ELF-1 (cell line): ENCODE measurements at regions not wholly inside any gene's neighbourhood (a gene's known extent, or its start where the extent isn't known, plus 50 kb on each side); places are given as distances from the start of the nearest gene placed in this dataset.

Experiments used
- DNase-seq: peaks from one replicate; pipeline ENCODE4 v3.0.0-alpha.2; 2016; ENCODE audit warnings: low read depth, low spot score

- DNase-seq = no peak
Observed at GRCh38 chr11:19336331-19336730, 95.6 kb upstream of the E2F8 start.

GRCh38 chr11:19332476-19332875, 91.7 kb upstream of the E2F8 start:
- no peak for DNase-seq

- no peak for DNase-seq
Observed at GRCh38 chr11:19330416-19330815, 89.7 kb upstream of the E2F8 start.

- DNase-seq = no peak
Observed at GRCh38 chr11:19329970-19330369, 89.2 kb upstream of the E2F8 start.

GRCh38 chr11:19328586-19329311, 88.0 kb upstream of the E2F8 start:
- no peak for DNase-seq

GRCh38 chr11:19327280-19327679, 86.5 kb upstream of the E2F8 start:
- no peak for DNase-seq

GRCh38 chr11:19326499-19326898, 85.8 kb upstream of the E2F8 start:
- no peak for DNase-seq

GRCh38 chr11:19323502-19323901, 82.8 kb upstream of the E2F8 start:
- no peak for DNase-seq

- DNase-seq = no peak
Observed at GRCh38 chr11:19321351-19321750, 80.6 kb upstream of the E2F8 start.

GRCh38 chr11:19320827-19321226, 80.1 kb upstream of the E2F8 start:
- DNase-seq = no peak

- no peak for DNase-seq
Observed at GRCh38 chr11:19316434-19316833, 75.7 kb upstream of the E2F8 start.

- no peak for DNase-seq
Observed at GRCh38 chr11:19315511-19315910, 74.8 kb upstream of the E2F8 start.

- no peak for DNase-seq
Observed at GRCh38 chr11:19313140-19313539, 72.4 kb upstream of the E2F8 start.

GRCh38 chr11:19311308-19312030, 70.7 kb upstream of the E2F8 start:
- peak; percentile 65 for DNase-seq

GRCh38 chr11:19307498-19307897, 66.8 kb upstream of the E2F8 start:
- DNase-seq = no peak

GRCh38 chr11:19306179-19306944, 65.6 kb upstream of the E2F8 start:
- DNase-seq = no peak

GRCh38 chr11:19301361-19301760, 60.6 kb upstream of the E2F8 start:
- no peak for DNase-seq

GRCh38 chr11:19294444-19294843, 53.7 kb upstream of the E2F8 start:
- DNase-seq = no peak

GRCh38 chr11:19291064-19291463, 50.3 kb upstream of the E2F8 start:
- DNase-seq = no peak
